Keratinocyte (primary cell): ENCODE measurements at regions not wholly inside any gene's neighbourhood (a gene's known extent, or its start where the extent isn't known, plus 50 kb on each side); places are given as distances from the start of the nearest gene placed in this dataset.

ENCODE experiments used
- DNase-seq: peaks from one replicate; pipeline ENCODE4 v3.0.0-alpha.2; 2011; ENCODE audit warnings: low read depth, missing footprints, low spot score
- FAIRE-seq: peaks from 2 replicates; lab custom pipeline; 2011; peaks lifted over from hg19 to GRCh38; lab: Jason Lieb, UNC
- H2AFZ ChIP-seq: 2 replicates; pipeline ENCODE4 v1.6.0; 2012; ENCODE audit warnings: low read length, control low read depth, inconsistent platforms; ENCODE audit not compliant: control insufficient read depth
- H3K27ac ChIP-seq: 2 replicates; pipeline ENCODE4 v1.5.1; 2011; ENCODE audit warnings: low read length; ENCODE audit not compliant: control insufficient read depth, insufficient read depth
- H3K27me3 ChIP-seq: 3 replicates; pipeline ENCODE4 v1.6.0; 2011; ENCODE audit warnings: low read length; ENCODE audit not compliant: control insufficient read depth, insufficient read depth; ENCODE audit errors: extremely low read depth
- H3K36me3 ChIP-seq, 2 experiments: 2 replicates in 1 of 2; 3 replicates in 1 of 2; pipeline ENCODE4 v1.5.1; 2011; ENCODE audit warnings: low read length in 2 of 2, mild to moderate bottlenecking in 1 of 2; ENCODE audit not compliant: control insufficient read depth in 2 of 2, insufficient read depth in 2 of 2; ENCODE audit errors: extremely low read depth in 1 of 2
- H3K4me1 ChIP-seq: 3 replicates; pipeline ENCODE4 v1.5.1; 2011; ENCODE audit warnings: low read length; ENCODE audit not compliant: control insufficient read depth, insufficient read depth; ENCODE audit errors: extremely low read depth
- H3K4me2 ChIP-seq: 3 replicates; pipeline ENCODE4 v1.6.0; 2011; ENCODE audit warnings: low read depth, low read length; ENCODE audit not compliant: control insufficient read depth, insufficient read depth; ENCODE audit errors: extremely low read depth
- H3K4me3 ChIP-seq, 3 experiments: fragments of 200-600 bp in 1 of 3; sonication (generic) in 1 of 3; 2 replicates in 2 of 3; 3 replicates in 1 of 3; pipeline ENCODE4 v1.5.1; 2011 to 2016; ENCODE audit warnings: low read length in 3 of 3, mild to moderate bottlenecking in 3 of 3, control low read depth in 2 of 3, inconsistent platforms in 1 of 3, low read depth in 1 of 3, mixed read lengths in 1 of 3, mixed run types in 1 of 3, moderate library complexity in 1 of 3; ENCODE audit not compliant: control insufficient read depth in 2 of 3, insufficient read depth in 2 of 3; ENCODE audit errors: extremely low read depth in 1 of 3
- H3K79me2 ChIP-seq: 2 replicates; pipeline ENCODE4 v1.6.0; 2012; ENCODE audit warnings: low read length; ENCODE audit not compliant: control insufficient read depth, insufficient read depth
- H3K9ac ChIP-seq: 3 replicates; pipeline ENCODE4 v1.6.0; 2011; ENCODE audit warnings: low read length; ENCODE audit not compliant: control insufficient read depth, insufficient read depth; ENCODE audit errors: extremely low read depth
- H3K9me1 ChIP-seq: 3 replicates; pipeline ENCODE4 v1.6.0; 2011; ENCODE audit warnings: low read length; ENCODE audit not compliant: control insufficient read depth, insufficient read depth; ENCODE audit errors: extremely low read depth
- H3K9me3 ChIP-seq: 2 replicates; pipeline ENCODE4 v1.5.1; 2012; ENCODE audit warnings: low read depth, low read length; ENCODE audit not compliant: control insufficient read depth
- H4K20me1 ChIP-seq: 3 replicates; pipeline ENCODE4 v1.6.0; 2011; ENCODE audit warnings: low read length; ENCODE audit not compliant: control insufficient read depth, insufficient read depth; ENCODE audit errors: extremely low read depth
- EZH2 ChIP-seq: IDR thresholded peaks from one replicate; pipeline ENCODE4 v1.6.1; 2012; ENCODE audit warnings: inconsistent platforms, mild to moderate bottlenecking, low read length, moderate library complexity
- dilution Hi-C: fragments of 300-500 bp; cut with MboI; formaldehyde crosslinking; loops from one replicate; pipeline ENCODE4 v1.7.0; 2020; ENCODE audit warnings: low sequenced_read_pairs; ENCODE audit not compliant: extremely low pct_ligation_motif_present
- TF ChIP-seq, protein P1 (sequence below), 3 experiments: IDR thresholded peaks in 1 of 3; conservative IDR thresholded peaks in 1 of 3; optimal IDR thresholded peaks in 1 of 3; 2 replicates in 2 of 3; 3 replicates in 1 of 3; pipeline versions ENCODE3 to v1.5.1; 2011; ENCODE audit warnings: low read length in 3 of 3, mild to moderate bottlenecking in 3 of 3, moderate library complexity in 2 of 3, control low read depth in 1 of 3, inconsistent platforms in 1 of 3; ENCODE audit not compliant: insufficient read depth in 2 of 3; ENCODE audit errors: extremely low read depth in 1 of 3

DNA sequence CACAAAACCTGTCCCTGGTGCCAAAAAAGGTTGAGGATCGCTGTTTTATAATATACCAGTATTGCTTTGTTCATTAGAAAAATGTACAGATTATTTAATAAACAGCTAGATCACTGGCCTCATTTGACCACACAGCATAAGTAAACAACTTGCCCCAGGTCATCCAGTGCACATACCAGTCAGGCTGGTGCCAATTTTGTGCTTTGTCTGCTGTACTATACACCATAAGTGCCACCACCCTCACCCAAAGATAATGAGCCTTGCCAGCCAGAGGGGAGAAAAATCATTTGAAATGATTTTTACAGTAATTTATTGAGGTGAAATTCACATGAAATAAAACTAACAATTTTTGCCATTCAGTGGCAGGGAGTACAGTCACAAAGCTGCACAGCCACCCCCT lies 202.2 kb upstream of the TWIST2 start:
- Histone ChIP-seq H3K79me2 (no peaks in the 10 kb centered on the region), H4K20me1 (no peaks in the 10 kb centered on the region), H3K27ac (no peak overlapping the region), H3K36me3 (no peaks in the 10 kb centered on the region), H3K4me3 (no peak overlapping the region), H3K4me1 (no peaks in the 10 kb centered on the region), H2AFZ (no peak overlapping the region), H3K9ac (no peak overlapping the region), H3K27me3 (no peaks in the 10 kb centered on the region), H3K4me2 (no peak overlapping the region), H3K9me1 (no peaks in the 10 kb centered on the region), H3K9me3 (no peaks in the 10 kb centered on the region)
- no peak for FAIRE-seq
- TF ChIP-seq EZH2 = no peak
- TF ChIP-seq, protein P1, sequence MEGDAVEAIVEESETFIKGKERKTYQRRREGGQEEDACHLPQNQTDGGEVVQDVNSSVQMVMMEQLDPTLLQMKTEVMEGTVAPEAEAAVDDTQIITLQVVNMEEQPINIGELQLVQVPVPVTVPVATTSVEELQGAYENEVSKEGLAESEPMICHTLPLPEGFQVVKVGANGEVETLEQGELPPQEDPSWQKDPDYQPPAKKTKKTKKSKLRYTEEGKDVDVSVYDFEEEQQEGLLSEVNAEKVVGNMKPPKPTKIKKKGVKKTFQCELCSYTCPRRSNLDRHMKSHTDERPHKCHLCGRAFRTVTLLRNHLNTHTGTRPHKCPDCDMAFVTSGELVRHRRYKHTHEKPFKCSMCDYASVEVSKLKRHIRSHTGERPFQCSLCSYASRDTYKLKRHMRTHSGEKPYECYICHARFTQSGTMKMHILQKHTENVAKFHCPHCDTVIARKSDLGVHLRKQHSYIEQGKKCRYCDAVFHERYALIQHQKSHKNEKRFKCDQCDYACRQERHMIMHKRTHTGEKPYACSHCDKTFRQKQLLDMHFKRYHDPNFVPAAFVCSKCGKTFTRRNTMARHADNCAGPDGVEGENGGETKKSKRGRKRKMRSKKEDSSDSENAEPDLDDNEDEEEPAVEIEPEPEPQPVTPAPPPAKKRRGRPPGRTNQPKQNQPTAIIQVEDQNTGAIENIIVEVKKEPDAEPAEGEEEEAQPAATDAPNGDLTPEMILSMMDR (optimal IDR thresholded peaks at IDR 0.05 in 1 of 3, IDR thresholded peaks at IDR 0.05 in 1 of 3, conservative IDR thresholded peaks at IDR 0.05 in 1 of 3; ENCODE audit: extremely low read depth in 1 of 3, insufficient read depth in 2 of 3, low read length in 3 of 3) = no peak
- dilution Hi-C loops = no loop called here
- no peak for DNase-seq

DNA sequence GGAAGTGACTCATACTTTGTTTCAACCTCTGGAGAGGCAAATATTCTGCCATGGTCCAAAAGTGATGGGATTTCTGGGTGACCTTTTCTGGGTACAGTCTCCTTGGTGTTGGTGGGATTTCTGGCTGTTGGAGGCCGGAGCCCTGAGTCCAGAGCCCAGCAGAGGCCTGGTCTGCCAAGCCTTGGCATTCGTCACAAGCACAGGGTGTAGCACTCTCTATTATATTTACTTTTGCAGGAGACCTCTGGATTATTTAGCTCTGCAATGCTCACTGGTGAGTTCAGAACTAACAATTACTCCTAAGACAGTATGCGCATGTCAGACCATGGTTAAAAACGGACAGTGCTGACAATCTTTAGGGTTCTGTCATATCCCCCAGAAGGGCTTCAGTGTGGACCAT lies 201.6 kb upstream of the TWIST2 start:
- Histone ChIP-seq H3K27me3 (no peaks in the 10 kb centered on the region), H3K9me1 (no peaks in the 10 kb centered on the region), H4K20me1 (no peaks in the 10 kb centered on the region), H3K27ac (no peak overlapping the region), H2AFZ (no peak overlapping the region), H3K9me3 (no peaks in the 10 kb centered on the region), H3K4me3 (no peak overlapping the region), H3K4me1 (no peaks in the 10 kb centered on the region), H3K9ac (no peak overlapping the region), H3K79me2 (no peaks in the 10 kb centered on the region), H3K4me2 (no peak overlapping the region), H3K36me3 (no peaks in the 10 kb centered on the region)
- FAIRE-seq (no peak), DNase-seq (no peak)
- dilution Hi-C loops = no loop called here
- TF ChIP-seq, protein P1 (optimal IDR thresholded peaks at IDR 0.05 in 1 of 3, IDR thresholded peaks at IDR 0.05 in 1 of 3, conservative IDR thresholded peaks at IDR 0.05 in 1 of 3; ENCODE audit: extremely low read depth in 1 of 3, insufficient read depth in 2 of 3, low read length in 3 of 3) = no peak
- no peak for TF ChIP-seq EZH2
